ENCODE measurements at regions not wholly inside any gene's neighbourhood (a gene's known extent, or its start where the extent isn't known, plus 50 kb on each side); places are given as distances from the start of the nearest gene placed in this dataset.

DNA sequence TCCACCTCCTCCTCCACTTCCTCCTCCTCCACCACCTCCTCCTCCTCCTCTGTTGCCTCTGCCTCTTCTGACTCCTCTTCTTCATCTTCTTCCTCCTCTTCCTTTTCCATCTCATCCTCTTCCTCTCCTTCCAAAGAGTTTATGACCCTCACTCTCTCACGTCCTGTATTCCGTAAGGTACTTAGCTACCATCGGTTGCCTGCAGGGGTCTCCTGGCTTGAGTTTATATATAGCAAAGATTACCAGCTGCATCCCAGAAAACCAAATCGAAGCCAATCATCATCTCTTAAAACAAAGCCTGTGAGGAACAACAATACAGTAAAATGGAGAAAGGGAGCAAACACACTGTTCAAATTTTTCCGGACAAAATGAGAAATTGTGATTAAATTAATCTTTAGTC lies 317.4 kb downstream of the C3orf38 start:
- no peak for TF ChIP-seq CTCF (IDR thresholded peaks at IDR 0.05)
- no peak for TF ChIP-seq POLR2AphosphoS5 (IDR thresholded peaks at IDR 0.05)

Measured in breast epithelium (tissue), 3 donors.